ENCODE measurements at regions not wholly inside any gene's neighbourhood (a gene's known extent, or its start where the extent isn't known, plus 50 kb on each side); places are given as distances from the start of the nearest gene placed in this dataset.

DNA sequence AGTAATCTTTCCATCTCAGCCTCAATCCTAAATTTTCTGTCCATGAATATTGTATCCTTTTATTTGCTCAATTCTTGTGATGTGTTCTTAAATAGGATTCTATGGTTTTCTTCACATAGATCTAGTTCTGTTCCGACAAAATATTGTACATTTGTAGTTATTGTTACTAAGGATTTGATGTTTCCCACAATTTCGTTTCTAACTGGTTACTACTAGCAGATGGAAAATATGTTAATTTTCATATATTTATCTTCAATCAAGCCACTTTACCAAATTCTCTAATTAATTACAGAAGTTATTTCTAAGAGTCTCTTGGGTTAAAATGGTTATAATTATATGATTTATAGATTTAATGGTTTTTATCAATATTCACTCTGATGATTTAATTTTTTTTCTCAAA, 60.3 kb downstream of the SEC61B start:
- no peaks in the 10 kb centered on the region for H3K9me3 ChIP-seq (ENCODE audit: insufficient read depth, low read depth, low read length)
- H3K27ac ChIP-seq (ENCODE audit: low read length), result no peak overlapping the region
- H3K4me3 ChIP-seq (ENCODE audit: low read length), result no peak overlapping the region
- H3K36me3 ChIP-seq (ENCODE audit: insufficient read depth, low read depth, low read length), result no peaks in the 10 kb centered on the region
- H3K9ac ChIP-seq (ENCODE audit: low read depth, low read length), result no peak overlapping the region
- H3K27me3 ChIP-seq (ENCODE audit: insufficient read depth, low read length), result no peaks in the 10 kb centered on the region
- H3K4me1 ChIP-seq (ENCODE audit: insufficient read depth, low read length), result no peaks in the 10 kb centered on the region

DNA sequence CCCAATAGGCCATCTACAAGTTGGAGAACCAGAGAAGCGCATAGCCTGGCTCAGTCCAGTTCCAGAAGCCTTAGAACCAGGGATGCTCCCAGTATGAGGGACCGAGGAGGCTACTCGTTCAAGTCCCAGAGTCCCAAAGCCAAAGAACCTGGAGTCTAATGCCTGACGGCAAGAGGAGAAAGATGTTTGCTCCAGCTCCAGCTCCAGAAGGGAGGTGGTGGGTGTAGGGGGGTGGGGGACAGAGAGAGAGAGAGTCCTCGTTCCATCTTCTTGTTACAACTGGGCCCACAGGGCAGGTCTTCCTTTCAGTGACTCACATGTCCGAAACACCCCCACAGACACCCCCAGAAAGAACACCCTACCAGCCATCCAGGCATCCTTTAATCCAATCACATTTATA, 63.9 kb downstream of the SEC61B start:
- no peaks in the 10 kb centered on the region for H3K36me3 ChIP-seq (ENCODE audit: insufficient read depth, low read depth, low read length)
- no peak overlapping the region for H3K27ac ChIP-seq (ENCODE audit: low read length)
- no peak overlapping the region for H3K9ac ChIP-seq (ENCODE audit: low read depth, low read length)
- no peaks in the 10 kb centered on the region for H3K4me1 ChIP-seq (ENCODE audit: insufficient read depth, low read length)
- H3K27me3 ChIP-seq (ENCODE audit: insufficient read depth, low read length), result no peaks in the 10 kb centered on the region
- H3K9me3 ChIP-seq (ENCODE audit: insufficient read depth, low read depth, low read length), result no peaks in the 10 kb centered on the region
- no peak overlapping the region for H3K4me3 ChIP-seq (ENCODE audit: low read length)

DNA sequence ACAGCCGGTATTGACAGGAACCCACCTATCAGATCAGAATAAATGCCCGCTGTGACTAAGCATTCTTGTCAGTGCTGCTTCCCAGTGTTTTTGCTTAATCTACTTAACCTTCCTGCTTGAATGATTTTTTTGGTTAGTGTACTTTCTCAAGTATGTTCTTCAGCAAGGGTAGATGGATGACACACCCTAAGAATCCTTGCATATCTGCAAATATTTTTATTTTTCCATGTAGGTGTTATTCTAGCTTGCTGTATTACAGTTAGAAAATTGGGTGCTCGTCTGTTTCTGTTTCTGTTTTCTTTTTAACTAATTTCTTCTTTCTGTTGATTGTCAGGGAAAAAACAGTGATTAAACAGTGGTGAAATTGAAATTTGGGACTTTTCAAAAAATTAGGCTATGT, 64.5 kb downstream of the SEC61B start:
- no peak overlapping the region for H3K27ac ChIP-seq (ENCODE audit: low read length)
- H3K4me1 ChIP-seq (ENCODE audit: insufficient read depth, low read length), result no peaks in the 10 kb centered on the region; the same call in 1 of the 2 replicates
- no peaks in the 10 kb centered on the region for H3K36me3 ChIP-seq (ENCODE audit: insufficient read depth, low read depth, low read length)
- no peak overlapping the region for H3K4me3 ChIP-seq (ENCODE audit: low read length)
- H3K9ac ChIP-seq (ENCODE audit: low read depth, low read length), result no peak overlapping the region
- H3K9me3 ChIP-seq (ENCODE audit: insufficient read depth, low read depth, low read length), result no peaks in the 10 kb centered on the region
- H3K27me3 ChIP-seq (ENCODE audit: insufficient read depth, low read length), result no peaks in the 10 kb centered on the region

DNA sequence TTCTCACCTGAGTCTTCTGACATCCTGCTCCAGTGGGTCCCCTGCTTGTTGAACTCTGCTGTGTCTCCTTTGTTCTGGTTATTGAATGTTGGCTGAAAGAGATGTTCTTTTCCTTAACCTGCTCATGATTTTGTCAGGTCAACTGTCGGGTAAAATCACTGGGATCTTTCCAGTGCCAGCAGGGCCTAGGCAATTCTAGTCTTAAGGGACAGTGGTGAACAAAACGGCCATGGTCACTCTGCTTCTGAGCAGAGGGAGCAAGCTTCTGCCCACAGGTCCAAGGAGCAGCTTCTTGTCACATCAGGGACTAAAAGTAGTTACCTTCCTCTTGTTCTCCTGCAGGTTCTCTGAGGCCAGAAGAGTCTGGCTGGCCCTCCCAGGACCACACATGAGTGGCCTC, 65.6 kb downstream of the SEC61B start:
- Histone ChIP-seq H3K27me3 (ENCODE audit: insufficient read depth, low read length) (no peaks in the 10 kb centered on the region), H3K9ac (ENCODE audit: low read depth, low read length) (no peak overlapping the region), H3K36me3 (ENCODE audit: insufficient read depth, low read depth, low read length) (no peaks in the 10 kb centered on the region), H3K4me3 (ENCODE audit: low read length) (no peak overlapping the region), H3K4me1 (ENCODE audit: insufficient read depth, low read length) (no peaks in the 10 kb centered on the region; the same call in 1 of the 2 replicates), H3K27ac (ENCODE audit: low read length) (no peak overlapping the region), H3K9me3 (ENCODE audit: insufficient read depth, low read depth, low read length) (no peaks in the 10 kb centered on the region)

DNA sequence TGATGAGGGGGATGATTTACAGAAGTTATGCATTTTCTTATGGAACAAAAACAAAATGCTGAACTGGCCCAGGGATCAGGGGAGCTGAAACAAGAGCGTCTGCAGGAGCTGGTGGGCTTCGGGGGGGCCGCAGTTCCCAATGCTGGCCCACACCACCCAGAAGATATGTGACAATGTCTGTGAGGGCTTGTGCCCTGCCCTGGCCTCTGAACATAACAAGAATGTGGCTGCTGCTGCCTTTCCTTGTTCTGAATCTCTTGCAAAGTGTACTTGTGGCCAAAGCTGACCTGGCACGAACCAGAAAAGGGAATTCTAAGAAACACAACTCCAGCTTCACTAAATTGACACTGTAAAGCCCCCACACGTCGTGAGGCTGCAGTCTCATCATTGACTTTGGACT, 66.7 kb downstream of the SEC61B start:
- Histone ChIP-seq H3K27me3 (ENCODE audit: insufficient read depth, low read length) (no peaks in the 10 kb centered on the region), H3K4me3 (ENCODE audit: low read length) (no peak overlapping the region), H3K9ac (ENCODE audit: low read depth, low read length) (no peak overlapping the region), H3K36me3 (ENCODE audit: insufficient read depth, low read depth, low read length) (no peaks in the 10 kb centered on the region), H3K27ac (ENCODE audit: low read length) (no peak overlapping the region), H3K4me1 (ENCODE audit: insufficient read depth, low read length) (no peaks in the 10 kb centered on the region; the same call in 1 of the 2 replicates), H3K9me3 (ENCODE audit: insufficient read depth, low read depth, low read length) (no peaks in the 10 kb centered on the region)

DNA sequence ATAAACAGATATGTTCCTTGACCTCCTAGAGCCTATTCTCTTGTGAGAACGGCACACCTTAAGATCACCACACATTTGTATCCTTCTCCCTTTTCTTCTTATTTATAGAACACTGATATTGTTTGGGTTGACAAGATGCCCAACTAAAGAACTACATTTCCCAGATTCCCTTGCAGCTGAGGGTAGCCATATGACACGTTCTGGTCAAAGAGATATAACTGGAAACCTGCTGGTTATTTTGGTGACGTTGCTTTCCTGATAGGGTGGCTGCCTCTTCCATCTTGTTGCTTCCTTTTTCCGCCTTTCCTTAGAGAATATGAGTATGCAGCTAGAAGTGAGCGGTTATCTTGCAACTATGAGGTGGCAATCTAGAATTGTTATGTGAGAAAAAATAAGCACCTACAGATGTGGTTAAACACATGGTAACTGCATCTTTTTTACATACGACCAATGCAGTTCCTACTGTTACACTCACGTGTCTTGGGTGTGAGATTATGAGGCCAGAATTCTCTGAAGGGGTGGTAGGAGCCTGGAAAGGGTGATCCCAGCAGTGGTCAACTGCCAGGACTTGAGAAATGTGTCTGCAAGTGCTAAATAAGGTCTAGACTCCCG, 72.9 kb downstream of the SEC61B start:
- H3K4me1 ChIP-seq (ENCODE audit: insufficient read depth, low read length), result peaks cover 11% of the 10 kb centered on the region
- no peaks in the 10 kb centered on the region for H3K36me3 ChIP-seq (ENCODE audit: insufficient read depth, low read depth, low read length)
- no peaks in the 10 kb centered on the region for H3K9me3 ChIP-seq (ENCODE audit: insufficient read depth, low read depth, low read length)
- no peak overlapping the region for H3K4me3 ChIP-seq (ENCODE audit: low read length)
- no peaks in the 10 kb centered on the region for H3K27me3 ChIP-seq (ENCODE audit: insufficient read depth, low read length)
- no peak overlapping the region for H3K9ac ChIP-seq (ENCODE audit: low read depth, low read length)
- no peak overlapping the region for H3K27ac ChIP-seq (ENCODE audit: low read length)

DNA sequence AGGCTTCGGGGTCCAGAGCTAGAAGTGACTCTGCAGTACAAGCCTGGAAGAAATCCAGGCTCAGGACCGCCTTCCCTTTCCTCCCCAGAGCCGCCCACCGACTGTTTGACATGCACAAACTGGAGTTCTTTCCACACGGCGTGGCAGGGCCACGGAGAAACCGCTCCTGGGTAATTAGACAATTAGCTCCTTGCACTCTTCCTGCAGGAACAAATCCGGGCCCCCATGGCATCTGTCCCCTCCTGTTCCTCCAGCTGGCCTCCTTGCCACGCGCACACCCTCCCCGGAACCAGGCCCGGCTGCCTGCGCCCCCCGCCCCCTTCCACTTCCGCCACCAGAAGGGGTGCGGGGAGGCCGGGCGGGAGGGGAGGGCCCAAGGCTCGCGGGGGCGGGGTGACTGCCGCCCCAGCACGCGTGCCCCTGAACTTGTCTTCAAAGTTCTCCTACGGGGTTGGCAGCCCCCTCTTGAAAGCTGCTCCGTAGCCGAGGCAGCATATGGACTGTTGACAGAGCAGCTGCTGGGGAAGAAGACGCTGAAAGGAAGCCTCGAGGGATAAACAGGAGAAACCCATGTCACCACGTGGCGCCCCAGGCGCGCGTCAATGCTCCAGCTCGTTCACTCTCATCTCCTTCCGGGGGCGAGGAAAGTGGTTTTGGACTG, 74.3 kb downstream of the SEC61B start:
- H3K9me3 ChIP-seq (ENCODE audit: insufficient read depth, low read depth, low read length), result no peaks in the 10 kb centered on the region
- H3K4me1 ChIP-seq (ENCODE audit: insufficient read depth, low read length), result peaks cover 11% of the 10 kb centered on the region
- no peak overlapping the region for H3K9ac ChIP-seq (ENCODE audit: low read depth, low read length)
- no peaks in the 10 kb centered on the region for H3K27me3 ChIP-seq (ENCODE audit: insufficient read depth, low read length)
- H3K4me3 ChIP-seq (ENCODE audit: low read length), result no peak overlapping the region
- no peaks in the 10 kb centered on the region for H3K36me3 ChIP-seq (ENCODE audit: insufficient read depth, low read depth, low read length)
- no peak overlapping the region for H3K27ac ChIP-seq (ENCODE audit: low read length)

DNA sequence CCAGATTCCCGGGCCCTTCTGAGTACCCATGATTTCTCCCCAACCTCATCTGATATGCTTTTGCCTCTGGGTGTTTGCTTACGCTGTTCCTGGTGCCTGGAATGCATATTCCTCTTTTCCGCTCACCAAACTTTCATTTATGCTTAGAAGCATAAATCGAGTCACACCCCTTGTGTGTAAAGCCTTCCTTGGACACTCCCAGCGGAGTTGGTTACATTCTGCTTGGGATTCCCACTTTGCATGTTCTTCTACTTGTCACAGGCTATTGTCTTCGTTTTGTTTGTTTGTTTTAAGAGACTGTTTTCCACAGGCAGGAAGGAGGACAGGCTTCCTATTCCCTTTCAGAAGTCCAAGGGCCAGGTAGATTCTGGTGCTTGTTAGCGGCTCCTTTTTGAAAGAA, 76.5 kb downstream of the SEC61B start:
- Histone ChIP-seq H3K9me3 (ENCODE audit: insufficient read depth, low read depth, low read length) (no peaks in the 10 kb centered on the region), H3K9ac (ENCODE audit: low read depth, low read length) (no peak overlapping the region), H3K36me3 (ENCODE audit: insufficient read depth, low read depth, low read length) (no peaks in the 10 kb centered on the region), H3K4me1 (ENCODE audit: insufficient read depth, low read length) (peaks cover 11% of the 10 kb centered on the region), H3K27me3 (ENCODE audit: insufficient read depth, low read length) (no peaks in the 10 kb centered on the region), H3K27ac (ENCODE audit: low read length) (no peak overlapping the region), H3K4me3 (ENCODE audit: low read length) (no peak overlapping the region)

DNA sequence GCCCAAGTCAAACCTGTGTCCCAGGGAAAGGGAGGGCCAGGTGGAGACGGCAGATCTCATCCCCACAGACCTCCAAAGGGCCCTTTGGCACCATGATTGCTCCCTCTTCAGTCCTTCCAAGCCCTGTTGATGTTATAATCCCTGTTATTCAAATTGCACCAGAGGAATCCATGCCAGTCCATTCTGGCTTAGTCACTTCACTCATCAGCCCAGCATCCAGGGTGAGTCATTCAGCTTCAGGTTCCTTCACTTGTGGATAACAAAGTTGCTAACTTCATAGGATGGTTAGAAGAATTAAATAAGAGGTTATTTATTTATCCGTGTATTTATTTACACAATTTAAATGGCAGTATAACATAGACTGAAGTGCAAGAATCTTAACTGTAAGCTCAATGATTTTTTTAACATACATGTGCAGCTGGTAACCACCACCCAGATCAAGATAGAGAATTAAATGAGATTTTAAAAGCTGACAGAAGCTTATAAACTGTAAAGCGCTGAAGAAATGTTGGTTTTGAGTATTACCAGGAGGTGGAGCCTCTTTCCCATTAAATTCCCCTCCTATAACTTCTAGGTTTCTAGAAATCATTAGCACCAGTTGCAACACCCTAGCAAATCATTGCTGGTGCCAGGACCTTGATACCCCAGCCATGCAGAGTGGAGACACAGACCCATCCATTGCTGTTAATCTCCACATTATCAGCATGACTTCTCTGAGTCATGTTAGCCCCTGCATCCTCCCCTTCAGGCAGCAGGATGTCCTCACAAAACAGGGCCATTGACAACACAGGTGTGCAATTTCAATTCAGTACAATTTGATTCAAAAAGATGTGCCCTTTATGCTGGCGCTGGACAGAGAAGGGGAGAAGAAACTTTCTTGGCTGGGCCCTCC, 77.4 kb downstream of the SEC61B start:
- Histone ChIP-seq H3K4me1 (ENCODE audit: insufficient read depth, low read length) (peaks cover 11% of the 10 kb centered on the region), H3K27ac (ENCODE audit: low read length) (no peak overlapping the region), H3K9ac (ENCODE audit: low read depth, low read length) (no peak overlapping the region), H3K9me3 (ENCODE audit: insufficient read depth, low read depth, low read length) (no peaks in the 10 kb centered on the region), H3K4me3 (ENCODE audit: low read length) (no peak overlapping the region), H3K36me3 (ENCODE audit: insufficient read depth, low read depth, low read length) (no peaks in the 10 kb centered on the region), H3K27me3 (ENCODE audit: insufficient read depth, low read length) (no peaks in the 10 kb centered on the region)

DNA sequence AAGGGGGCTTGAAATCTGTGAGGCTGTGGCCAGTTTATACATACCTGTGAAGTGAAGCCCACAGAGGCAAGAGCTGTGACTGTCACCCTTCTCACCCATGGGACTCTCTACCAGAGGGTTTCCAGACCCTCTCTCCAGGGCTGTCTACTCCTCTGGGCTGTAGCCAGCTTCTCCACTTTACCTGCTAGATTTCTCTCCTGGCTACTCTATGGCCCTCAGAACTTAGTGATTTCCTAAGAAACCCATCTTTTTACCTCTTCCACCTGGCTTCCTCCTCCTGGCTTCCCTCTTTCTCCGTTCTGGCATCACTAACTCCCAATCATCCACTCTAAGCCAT, 78.0 kb downstream of the SEC61B start:
- peaks cover 11% of the 10 kb centered on the region for H3K4me1 ChIP-seq (ENCODE audit: insufficient read depth, low read length)
- no peaks in the 10 kb centered on the region for H3K9me3 ChIP-seq (ENCODE audit: insufficient read depth, low read depth, low read length)
- no peaks in the 10 kb centered on the region for H3K36me3 ChIP-seq (ENCODE audit: insufficient read depth, low read depth, low read length)
- H3K27me3 ChIP-seq (ENCODE audit: insufficient read depth, low read length), result no peaks in the 10 kb centered on the region
- no peak overlapping the region for H3K9ac ChIP-seq (ENCODE audit: low read depth, low read length)
- no peak overlapping the region for H3K4me3 ChIP-seq (ENCODE audit: low read length)
- no peak overlapping the region for H3K27ac ChIP-seq (ENCODE audit: low read length)

DNA sequence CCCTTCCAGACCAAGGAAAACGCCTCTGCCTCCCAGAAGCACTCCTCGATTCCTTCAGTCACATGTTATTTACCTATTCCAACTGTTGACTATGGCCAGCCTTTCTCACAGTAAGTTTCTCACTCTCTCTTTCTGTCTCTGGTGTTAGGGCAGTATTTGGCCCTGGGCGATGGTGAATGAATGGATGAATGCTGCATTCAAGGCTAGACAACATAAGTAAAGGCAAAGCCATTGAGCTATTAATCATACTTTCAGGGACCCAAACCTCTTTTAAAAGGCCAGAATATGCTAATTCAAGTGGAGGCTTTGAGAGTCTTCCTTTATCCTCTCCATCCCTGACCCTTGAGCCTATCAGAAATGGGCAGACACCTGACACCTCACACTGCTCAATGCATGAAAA, 78.5 kb downstream of the SEC61B start:
- Histone ChIP-seq H3K36me3 (ENCODE audit: insufficient read depth, low read depth, low read length) (no peaks in the 10 kb centered on the region), H3K27ac (ENCODE audit: low read length) (no peak overlapping the region), H3K9ac (ENCODE audit: low read depth, low read length) (no peak overlapping the region), H3K27me3 (ENCODE audit: insufficient read depth, low read length) (no peaks in the 10 kb centered on the region), H3K9me3 (ENCODE audit: insufficient read depth, low read depth, low read length) (no peaks in the 10 kb centered on the region), H3K4me1 (ENCODE audit: insufficient read depth, low read length) (peaks cover 11% of the 10 kb centered on the region), H3K4me3 (ENCODE audit: low read length) (no peak overlapping the region)

DNA sequence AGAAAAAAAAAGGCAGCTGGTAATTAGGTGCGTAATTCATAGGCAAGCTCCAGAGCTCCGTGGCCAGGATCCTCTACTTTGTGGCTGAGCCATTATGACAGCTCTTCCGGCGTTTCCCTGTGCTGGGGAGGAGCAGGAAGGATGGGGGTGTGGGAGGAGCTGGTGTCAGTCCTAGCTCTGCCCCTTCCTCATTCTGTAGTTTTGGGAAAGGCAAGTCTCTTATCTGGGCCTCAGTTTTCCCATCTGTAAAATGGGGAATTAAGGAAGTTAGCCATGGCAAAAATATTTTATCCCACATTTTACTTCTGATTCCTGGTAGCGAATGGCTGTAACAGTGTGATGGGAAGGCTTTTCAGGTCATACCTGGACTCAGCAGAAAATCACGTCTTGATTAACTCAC, 81.1 kb downstream of the SEC61B start:
- H3K36me3 ChIP-seq (ENCODE audit: insufficient read depth, low read depth, low read length), result no peaks in the 10 kb centered on the region
- no peaks in the 10 kb centered on the region for H3K27me3 ChIP-seq (ENCODE audit: insufficient read depth, low read length)
- no peak overlapping the region for H3K9ac ChIP-seq (ENCODE audit: low read depth, low read length)
- no peak overlapping the region for H3K4me3 ChIP-seq (ENCODE audit: low read length)
- H3K9me3 ChIP-seq (ENCODE audit: insufficient read depth, low read depth, low read length), result no peaks in the 10 kb centered on the region
- H3K4me1 ChIP-seq (ENCODE audit: insufficient read depth, low read length), result peaks cover 11% of the 10 kb centered on the region
- no peak overlapping the region for H3K27ac ChIP-seq (ENCODE audit: low read length)

All from iPS-20b (cell line).